Pons (tissue), 1 donor: ENCODE measurements at regions not wholly inside any gene's neighbourhood (a gene's known extent, or its start where the extent isn't known, plus 50 kb on each side); places are given as distances from the start of the nearest gene placed in this dataset.
A peak's percentile ranks its signal among the peaks of the same experiment; 100 is the strongest.

Experiments
- DNase-seq: peaks from one replicate; pipeline ENCODE4 v3.0.0-alpha.2; 2016; ENCODE audit warnings: low spot score

DNA sequence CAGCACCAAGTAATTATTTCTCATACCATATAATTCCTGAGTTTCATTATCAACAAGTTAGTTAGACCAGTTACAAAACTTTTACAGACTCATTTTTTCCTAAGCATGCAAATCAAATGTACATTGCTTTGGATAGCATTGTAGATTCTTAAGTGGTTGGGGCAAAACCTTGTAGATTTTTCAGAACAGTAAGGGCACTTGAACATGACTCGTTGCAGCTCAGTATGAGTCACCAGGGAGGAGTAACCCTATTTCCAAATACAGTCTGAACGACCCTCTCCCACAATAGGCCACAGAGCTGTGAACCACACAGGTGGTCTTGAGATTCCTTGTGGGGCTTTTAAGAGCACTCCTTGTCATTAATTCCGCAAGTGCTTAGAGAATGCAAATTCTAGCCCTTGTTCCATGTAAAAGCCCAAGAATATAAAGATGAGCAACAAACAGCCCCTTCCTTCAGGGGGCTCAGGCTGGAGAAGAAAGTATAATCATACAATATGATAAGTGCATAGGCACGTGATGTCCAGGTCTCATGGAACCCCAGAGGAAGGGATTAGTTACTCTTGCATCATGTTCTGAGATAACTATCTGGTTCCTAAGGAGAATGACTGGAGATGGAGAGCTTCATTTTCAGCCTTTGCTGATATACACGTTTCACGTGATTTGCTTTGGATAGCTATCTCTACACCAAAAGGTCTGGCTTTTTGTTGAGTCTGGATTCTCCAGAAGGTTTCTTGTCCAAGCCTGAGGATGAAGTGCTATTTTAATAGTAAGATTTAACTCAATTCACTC is 295.7 kb downstream of the KCNN2 start:
- no peak for DNase-seq

DNA sequence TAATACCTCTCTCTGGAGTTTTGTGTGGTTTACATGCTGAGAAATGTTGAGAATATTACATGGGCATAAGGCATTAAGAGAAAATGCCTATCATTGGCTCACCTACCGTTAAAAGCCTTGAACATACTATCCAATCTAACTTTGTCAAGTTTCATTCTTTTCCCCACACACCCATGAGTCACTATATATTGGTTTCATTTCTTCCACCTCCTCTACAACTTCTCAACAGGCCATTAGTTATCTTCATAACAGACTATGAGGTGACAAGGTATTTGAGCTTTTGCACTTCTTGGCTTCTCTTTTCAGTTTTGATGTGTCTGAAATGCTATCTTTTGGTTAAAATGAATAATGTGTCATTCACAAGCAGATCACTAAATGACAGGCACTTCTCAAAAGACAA is 288.0 kb downstream of the KCNN2 start:
- DNase-seq = no peak

DNA sequence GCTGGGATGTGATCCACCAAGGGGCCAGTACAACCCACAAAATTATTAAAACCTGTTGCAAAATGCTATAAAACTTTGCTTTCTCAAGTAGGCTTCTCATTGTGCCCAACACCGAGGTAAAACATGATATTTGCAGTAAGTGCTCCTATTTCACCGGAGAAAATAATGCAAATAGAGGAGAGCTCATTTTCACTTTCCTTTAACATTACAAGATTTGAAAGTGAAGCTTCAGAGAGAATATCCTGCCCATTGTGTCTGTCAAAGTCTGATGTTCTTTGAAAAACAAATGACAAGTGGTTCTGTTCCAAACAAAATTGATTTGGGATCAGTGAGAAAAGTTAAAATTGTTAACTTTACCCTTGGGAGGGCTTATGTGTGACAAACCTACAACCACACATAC is 287.1 kb downstream of the KCNN2 start:
- DNase-seq = no peak

- peak; percentile 5 for DNase-seq
Measured at GRCh38 chr5:114644576-114644975, 282.7 kb downstream of the KCNN2 start.

- DNase-seq = no peak
Measured at GRCh38 chr5:114636271-114636670, 274.4 kb downstream of the KCNN2 start.

GRCh38 chr5:114634967-114635901 is 273.4 kb downstream of the KCNN2 start:
- DNase-seq = no peak

DNA sequence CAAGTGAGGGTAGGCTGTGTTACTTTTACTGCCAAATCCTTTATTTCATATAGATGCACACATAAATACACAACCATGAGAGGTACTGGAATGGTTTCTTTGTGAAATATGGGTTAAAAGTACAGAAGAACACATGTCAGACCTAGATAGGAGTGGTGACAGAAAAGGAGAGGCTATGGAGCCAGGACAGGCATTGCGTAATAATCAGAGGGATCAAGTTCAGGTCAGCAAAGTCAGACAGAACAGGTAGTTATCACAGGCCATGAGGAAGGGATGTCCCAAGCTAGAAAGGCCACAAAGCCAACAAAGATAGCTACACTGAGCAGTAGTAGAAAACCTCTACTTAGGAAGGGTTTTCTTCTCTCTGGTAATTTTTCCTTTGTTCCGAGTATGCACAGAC is 272.6 kb downstream of the KCNN2 start:
- no peak for DNase-seq

DNA sequence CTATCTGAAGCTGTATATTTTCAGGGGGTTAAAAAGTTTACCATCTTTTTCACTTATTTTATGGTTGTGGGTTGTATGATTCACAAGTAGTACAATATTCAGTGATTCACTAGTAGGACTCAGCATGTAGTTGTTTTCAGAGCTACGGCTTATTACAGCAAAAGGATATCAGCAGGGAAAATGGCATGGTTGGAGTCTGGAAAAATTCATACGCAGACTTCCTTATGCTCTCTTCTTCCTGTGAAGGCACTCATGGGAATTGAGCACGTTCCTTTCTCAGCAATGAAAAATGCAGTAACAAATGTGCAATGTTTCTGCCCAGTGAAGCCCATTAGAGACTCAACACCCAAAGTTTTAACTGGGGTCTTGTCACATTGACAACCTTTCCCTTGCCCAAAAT is 250.5 kb downstream of the KCNN2 start:
- no peak for DNase-seq

DNA sequence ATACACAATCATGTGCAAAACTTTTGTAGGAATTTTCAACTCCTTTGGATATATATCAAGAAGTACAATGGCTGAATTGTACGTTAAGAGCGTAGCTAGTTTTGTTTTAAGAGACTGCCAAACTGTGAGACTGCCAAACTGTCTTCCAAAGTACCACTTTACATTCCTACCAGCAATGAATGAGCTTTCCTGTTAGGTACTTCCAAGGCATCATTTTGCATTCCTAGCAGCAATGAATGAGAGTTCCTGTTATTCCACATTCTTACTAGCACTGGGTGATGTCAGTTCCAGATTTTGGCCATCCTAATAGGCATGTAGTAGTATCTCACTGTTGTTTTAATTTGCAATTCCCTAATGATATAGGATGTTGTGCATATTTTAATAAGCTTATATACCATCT is 219.3 kb downstream of the KCNN2 start:
- no peak for DNase-seq

GRCh38 chr5:114565871-114566270 is 204.0 kb downstream of the KCNN2 start:
- DNase-seq = no peak

GRCh38 chr5:114565139-114565538 is 203.3 kb downstream of the KCNN2 start:
- DNase-seq = no peak

DNA sequence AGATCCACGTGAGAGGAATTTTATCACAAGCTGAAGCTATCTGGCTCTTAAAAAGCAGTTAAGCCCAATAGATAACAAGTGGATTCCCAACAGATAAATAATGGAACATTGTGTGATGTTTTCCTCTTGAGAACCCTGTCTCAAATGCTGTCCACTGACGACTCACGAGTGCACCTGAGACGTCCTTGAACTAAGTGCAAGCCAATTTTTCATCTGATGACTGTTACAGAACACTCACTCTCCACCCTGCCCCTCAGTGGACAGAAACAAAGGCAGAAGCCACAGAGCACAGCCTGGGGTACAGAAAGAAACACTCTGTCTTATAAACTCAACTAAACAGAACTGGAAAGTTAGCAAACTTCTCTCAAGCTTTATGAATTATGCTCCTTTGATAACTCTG is 199.5 kb downstream of the KCNN2 start:
- no peak for DNase-seq
